ENCODE measurements at regions not wholly inside any gene's neighbourhood (a gene's known extent, or its start where the extent isn't known, plus 50 kb on each side); places are given as distances from the start of the nearest gene placed in this dataset.

- Histone ChIP-seq H4K20me1 (replicated peaks; ENCODE audit: control insufficient read depth, insufficient read depth, low read length) (no peaks in the 10 kb centered on the region), H3K4me3 (no peak overlapping the region), H3K9me3 (replicated peaks; ENCODE audit: control insufficient read depth, insufficient read depth, low read depth, low read length) (no peaks in the 10 kb centered on the region), H3K4me2 (ENCODE audit: insufficient read depth, low read length) (no peak overlapping the region), H3K27me3 (ENCODE audit: control insufficient read depth in 2 of 2, insufficient read depth in 2 of 2, low read length in 2 of 2) (no peaks in the 10 kb centered on the region), H3K27ac (ENCODE audit: extremely low read depth, low read depth, low read length) (peak overlapping the region; percentile 88), H3K9me1 (ENCODE audit: control insufficient read depth, insufficient read depth, low read length) (no peaks in the 10 kb centered on the region), H2AFZ (ENCODE audit: low read depth, low read length) (peak overlapping the region; percentile 89), H3K79me2 (ENCODE audit: control insufficient read depth, insufficient read depth, low read length) (no peaks in the 10 kb centered on the region), H3K9ac (ENCODE audit: insufficient read depth in 1 of 2, low read depth in 2 of 2, low read length in 2 of 2) (peak overlapping the region in 1 of 2 experiments; percentile 73; a peak in 1 of 4 replicates), H3K36me3 (ENCODE audit: control insufficient read depth, insufficient read depth, low read length) (no peaks in the 10 kb centered on the region), H3K4me1 (replicated peaks in 1 of 2; ENCODE audit: control insufficient read depth in 2 of 2, insufficient read depth in 2 of 2, low read length in 2 of 2) (peaks cover 4 to 55% of the 10 kb centered on the region in 2 experiments; a peak in 4 of 5 replicates)
- 76% methylated on average over 7 of the region's 8 CpGs for WGBS (ENCODE audit: insufficient coverage, low coverage, missing lambda C conversion rate)
- ATAC-seq (no peak), DNase-seq (ENCODE audit: extremely low read depth in 1 of 4, low spot score in 3 of 4) (peak in 2 of 4 experiments; percentile 38 to 39), FAIRE-seq (peak; percentile 42)
- in situ Hi-C loops (cut with MboI) (no loop called here), intact Hi-C loops (cut with micrococcal nuclease) (no loop called here)
- BruUV-seq (replicated peaks): no TSS peak
- POLR2A ChIA-PET: interaction anchor here (3.7 kb wide), 1 partner anchor 11 kb away, joined by 15 read pairs; no protein-coding TSS in a partner anchor
- CTCF ChIA-PET (ENCODE audit: low intra/inter-chr PET ratio): no interaction called here
- TF ChIP-seq L3MBTL2 (IDR thresholded peaks at IDR 0.05) (peak; percentile 68; the same call in 1 of the 2 replicates), BRCA1 (IDR thresholded peaks at IDR 0.05) (no peak), BRCA1 (CRISPR knock-in tag; IDR thresholded peaks at IDR 0.05) (no peak), MIER1 (IDR thresholded peaks at IDR 0.05; ENCODE audit: low read depth) (no peak), ZNF146 (CRISPR knock-in tag; IDR thresholded peaks at IDR 0.05; ENCODE audit: unreplicated experiment) (no peak), KLF1 (tag; IDR thresholded peaks at IDR 0.05) (no peak), ELF4 (CRISPR knock-in tag; IDR thresholded peaks at IDR 0.05) (no peak), ZNF398 (CRISPR knock-in tag; IDR thresholded peaks at IDR 0.05) (no peak), RHOXF2B (CRISPR knock-in tag; conservative IDR thresholded peaks at IDR 0.05) (no peak), SNAPC5 (CRISPR knock-in tag; IDR thresholded peaks at IDR 0.05) (no peak), CBFB (CRISPR knock-in tag; IDR thresholded peaks at IDR 0.05) (no peak), E2F6 (IDR thresholded peaks at IDR 0.05; ENCODE audit: borderline replicate concordance in 1 of 2, extremely low read depth in 1 of 2, insufficient read depth in 1 of 2, insufficient read length in 1 of 2, low read depth in 1 of 2, low read length in 1 of 2, poor library complexity in 1 of 2, severe bottlenecking in 1 of 2) (peak in 1 of 2 experiments; percentile 36), ZNF707 (CRISPR knock-in tag; conservative IDR thresholded peaks at IDR 0.05) (no peak), NFRKB (IDR thresholded peaks at IDR 0.05; ENCODE audit: low read depth) (no peak), NCOA4 (IDR thresholded peaks at IDR 0.05; ENCODE audit: partially characterized antibody) (no peak), CCNT2 (IDR thresholded peaks at IDR 0.05; ENCODE audit: borderline replicate concordance, extremely low read depth, insufficient read length, low read depth, low read length) (no peak), TCF7 (IDR thresholded peaks at IDR 0.05; ENCODE audit: borderline replicate concordance) (no peak), ZNF740 (CRISPR knock-in tag; IDR thresholded peaks at IDR 0.05) (no peak), ZNF740 (tag; IDR thresholded peaks at IDR 0.05) (no peak), GABPB1 (CRISPR knock-in tag; IDR thresholded peaks at IDR 0.05) (no peak)
These were observed 508.1 kb downstream of the HAPSTR1 start for GRCh38 chr16:9599415-9600120.
